SK-N-SH (cell line): ENCODE measurements at regions not wholly inside any gene's neighbourhood (a gene's known extent, or its start where the extent isn't known, plus 50 kb on each side); places are given as distances from the start of the nearest gene placed in this dataset.

Experiments used
- CTCF ChIA-PET: fragments of 300-600, 350-600 bp; formaldehyde crosslinking; extraction: SDS; loops from one replicate; lab custom pipeline; 2021; lab: Yijun Ruan, JAX
- POLR2A ChIA-PET: fragments of 350-600 bp; sonication (Branson Sonifier 250); formaldehyde crosslinking; extraction: SDS; loops from one replicate; lab custom pipeline; 2020; ENCODE audit warnings: antibody characterized with exemption, inconsistent platforms; lab: Yijun Ruan, JAX
- DNase-seq: peaks from one replicate; pipeline ENCODE4 v3.0.0; 2012
- H2AFZ ChIP-seq: fragments of 200-600 bp; sonication (generic); 2 replicates; pipeline ENCODE4 v1.8.1; 2016; ENCODE audit warnings: antibody characterized with exemption, mild to moderate bottlenecking, low read depth
- H3F3A ChIP-seq: fragments of 200-600 bp; sonication (generic); replicated peaks from 2 replicates; pipeline ENCODE3; 2016; ENCODE audit warnings: antibody characterized with exemption, mild to moderate bottlenecking; ENCODE audit not compliant: insufficient read depth
- H3K27ac ChIP-seq, 2 experiments: fragments of 200-500 bp in 1 of 2; fragments of 200-600 bp in 1 of 2; sonication (Bioruptor generic) in 1 of 2; sonication (generic), shearing (Covaris generic) in 1 of 2; 2 replicates each; pipeline versions ENCODE4 v1.5.1 to v1.6.1; 2014 to 2016; ENCODE audit warnings: low read depth in 2 of 2, inconsistent platforms in 1 of 2, low read length in 1 of 2, mild to moderate bottlenecking in 1 of 2, mixed read lengths in 1 of 2
- H3K27me3 ChIP-seq: fragments of 200-600 bp; sonication (generic), shearing (Covaris generic); 2 replicates; pipeline ENCODE4 v1.6.1; 2016; ENCODE audit warnings: mixed run types; ENCODE audit not compliant: insufficient read depth
- H3K36me3 ChIP-seq, 2 experiments: fragments of 200-500 bp in 1 of 2; fragments of 200-600 bp in 1 of 2; sonication (Bioruptor generic) in 1 of 2; sonication (generic) in 1 of 2; replicated peaks in 1 of 2; 2 replicates each; pipeline versions ENCODE3 to v1.5.1; 2014 to 2016; ENCODE audit warnings: low read length in 1 of 2, mild to moderate bottlenecking in 1 of 2; ENCODE audit not compliant: insufficient read depth in 2 of 2, control insufficient read depth in 1 of 2
- H3K4me1 ChIP-seq, 2 experiments: fragments of 200-500 bp in 1 of 2; fragments of 200-600 bp in 1 of 2; sonication (Bioruptor generic) in 1 of 2; sonication (generic), shearing (Covaris generic) in 1 of 2; 2 replicates each; pipeline versions ENCODE4 v1.5.1 to v1.6.1; 2014 to 2016; ENCODE audit warnings: low read depth in 1 of 2, low read length in 1 of 2, mixed run types in 1 of 2; ENCODE audit not compliant: insufficient read depth in 2 of 2, control insufficient read depth in 1 of 2
- H3K4me2 ChIP-seq: fragments of 200-600 bp; sonication (generic), shearing (Covaris generic); 2 replicates; pipeline ENCODE4 v1.6.1; 2017; ENCODE audit warnings: mixed run types
- H3K4me3 ChIP-seq, 2 experiments: fragments of 200-500 bp in 1 of 2; fragments of 200-600 bp in 1 of 2; sonication (Bioruptor generic) in 1 of 2; sonication (generic), shearing (Covaris generic) in 1 of 2; 2 replicates each; pipeline versions ENCODE4 v1.5.1 to v1.8.1; 2014 to 2016; ENCODE audit warnings: low read depth in 2 of 2, inconsistent platforms in 1 of 2, low read length in 1 of 2, mild to moderate bottlenecking in 1 of 2, mixed read lengths in 1 of 2, moderate library complexity in 1 of 2
- H3K79me2 ChIP-seq: fragments of 200-600 bp; sonication (generic); 2 replicates; pipeline ENCODE4 v1.8.1; 2017; ENCODE audit warnings: mild to moderate bottlenecking; ENCODE audit not compliant: insufficient read depth
- H3K9ac ChIP-seq: fragments of 200-600 bp; sonication (generic); 2 replicates; pipeline ENCODE4 v1.6.1; 2017; ENCODE audit warnings: mixed run types
- H3K9me2 ChIP-seq: fragments of 200-600 bp; sonication (generic); 2 replicates; pipeline ENCODE4 v1.6.1; 2017; ENCODE audit warnings: mixed run types
- H3K9me3 ChIP-seq: fragments of 200-600 bp; sonication (generic); 2 replicates; pipeline ENCODE4 v1.6.1; 2017; ENCODE audit warnings: mixed run types, mild to moderate bottlenecking, moderate library complexity
- H4K20me1 ChIP-seq: fragments of 200-600 bp; sonication (generic); 2 replicates; pipeline ENCODE4 v1.6.1; 2017; ENCODE audit warnings: mild to moderate bottlenecking, mixed run types; ENCODE audit not compliant: insufficient read depth
- CTCF ChIP-seq: fragments of 200-600 bp; sonication (generic); IDR thresholded peaks from 2 replicates; pipeline ENCODE4 v1.6.1; 2017; ENCODE audit warnings: antibody characterized with exemption, mild to moderate bottlenecking, moderate library complexity
- ELF1 ChIP-seq: IDR thresholded peaks from 2 replicates; pipeline ENCODE4 v1.4.0; 2012
- EP300 ChIP-seq, 2 experiments: IDR thresholded peaks; 2 replicates each; pipeline versions ENCODE4 v1.4.0 to v1.6.1; 2012; ENCODE audit warnings: borderline replicate concordance in 1 of 2, low read depth in 1 of 2, low read length in 1 of 2
- EZH2phosphoT487 ChIP-seq: fragments of 200-600 bp; sonication (generic); IDR thresholded peaks from 2 replicates; pipeline ENCODE4 v1.6.1; 2017; ENCODE audit warnings: low read depth, mixed run types, mild to moderate bottlenecking, antibody characterized with exemption, moderate library complexity, borderline replicate concordance
- GABPA ChIP-seq: IDR thresholded peaks from 2 replicates; pipeline ENCODE4 v1.4.0; 2012; ENCODE audit warnings: low read depth, mild to moderate bottlenecking
- MXI1 ChIP-seq: IDR thresholded peaks from 2 replicates; pipeline ENCODE4 v1.6.1; 2012; ENCODE audit warnings: mild to moderate bottlenecking, low read depth, low read length, improper control_type of control experiment
- RAD21 ChIP-seq: IDR thresholded peaks from 2 replicates; pipeline ENCODE4 v1.6.1; 2012; ENCODE audit warnings: mild to moderate bottlenecking, low read length
- RFX5 ChIP-seq: IDR thresholded peaks from 2 replicates; pipeline ENCODE4 v1.6.1; 2012; ENCODE audit warnings: mild to moderate bottlenecking, improper control_type of control experiment, low read length
- RXRA ChIP-seq: IDR thresholded peaks from 2 replicates; pipeline ENCODE4 v1.4.0; 2012; ENCODE audit warnings: low read depth, mild to moderate bottlenecking, borderline replicate concordance
- SIN3A ChIP-seq: IDR thresholded peaks from 2 replicates; pipeline ENCODE4 v1.6.1; 2012; ENCODE audit warnings: low read depth, mild to moderate bottlenecking, low read length, moderate library complexity, borderline replicate concordance
- SMC3 ChIP-seq: IDR thresholded peaks from 2 replicates; pipeline ENCODE4 v1.6.1; 2012; ENCODE audit warnings: low read depth, low read length, improper control_type of control experiment
- TCF12 ChIP-seq: IDR thresholded peaks from 2 replicates; pipeline ENCODE4 v1.4.0; 2012
- YY1 ChIP-seq: IDR thresholded peaks from 2 replicates; pipeline ENCODE4 v1.4.0; 2012; ENCODE audit warnings: low read depth, mild to moderate bottlenecking
- WGBS: methylation state at CpG from one replicate; pipeline ENCODE4 v1.1.6; 2017; ENCODE audit warnings: low lambda C conversion rate; 5-methylcytosine and 5-hydroxymethylcytosine counted together
- TF ChIP-seq, protein P1 (sequence below): IDR thresholded peaks from 2 replicates; pipeline ENCODE4 v1.4.0; 2012; ENCODE audit warnings: low read depth
- TF ChIP-seq, protein P2 (sequence below): IDR thresholded peaks from 2 replicates; pipeline ENCODE4 v1.4.0; 2012; ENCODE audit warnings: low read depth, borderline replicate concordance

- TF ChIP-seq, protein P1, sequence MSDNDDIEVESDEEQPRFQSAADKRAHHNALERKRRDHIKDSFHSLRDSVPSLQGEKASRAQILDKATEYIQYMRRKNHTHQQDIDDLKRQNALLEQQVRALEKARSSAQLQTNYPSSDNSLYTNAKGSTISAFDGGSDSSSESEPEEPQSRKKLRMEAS = no peak
- TF ChIP-seq GABPA = no peak
- no peak for TF ChIP-seq RXRA
- TF ChIP-seq RFX5 = no peak
- TF ChIP-seq SMC3 = no peak
- TF ChIP-seq ELF1 = no peak
- TF ChIP-seq, protein P2, sequence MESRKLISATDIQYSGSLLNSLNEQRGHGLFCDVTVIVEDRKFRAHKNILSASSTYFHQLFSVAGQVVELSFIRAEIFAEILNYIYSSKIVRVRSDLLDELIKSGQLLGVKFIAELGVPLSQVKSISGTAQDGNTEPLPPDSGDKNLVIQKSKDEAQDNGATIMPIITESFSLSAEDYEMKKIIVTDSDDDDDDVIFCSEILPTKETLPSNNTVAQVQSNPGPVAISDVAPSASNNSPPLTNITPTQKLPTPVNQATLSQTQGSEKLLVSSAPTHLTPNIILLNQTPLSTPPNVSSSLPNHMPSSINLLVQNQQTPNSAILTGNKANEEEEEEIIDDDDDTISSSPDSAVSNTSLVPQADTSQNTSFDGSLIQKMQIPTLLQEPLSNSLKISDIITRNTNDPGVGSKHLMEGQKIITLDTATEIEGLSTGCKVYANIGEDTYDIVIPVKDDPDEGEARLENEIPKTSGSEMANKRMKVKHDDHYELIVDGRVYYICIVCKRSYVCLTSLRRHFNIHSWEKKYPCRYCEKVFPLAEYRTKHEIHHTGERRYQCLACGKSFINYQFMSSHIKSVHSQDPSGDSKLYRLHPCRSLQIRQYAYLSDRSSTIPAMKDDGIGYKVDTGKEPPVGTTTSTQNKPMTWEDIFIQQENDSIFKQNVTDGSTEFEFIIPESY = no peak
- no peak for TF ChIP-seq SIN3A
- no peak for TF ChIP-seq TCF12
- TF ChIP-seq YY1 = no peak
- TF ChIP-seq MXI1 = no peak
- no peak for TF ChIP-seq EP300 (IDR thresholded peaks at IDR 0.05; ENCODE audit: borderline replicate concordance in 1 of 2, low read depth in 1 of 2, low read length in 1 of 2)
- no peak for TF ChIP-seq EZH2phosphoT487
- TF ChIP-seq RAD21 = no peak
- no peak for TF ChIP-seq CTCF
- TF ChIP-seq, all 33 proteins: peak for 0
- ChIA-PET POLR2A (no interaction called here), CTCF (no interaction called here)
- no peak overlapping the region for H3K4me3 ChIP-seq
- no peak overlapping the region; the same call in 1 of the 2 replicates for H3K4me2 ChIP-seq
- H3K27ac ChIP-seq = no peak overlapping the region
- H3K9me2 ChIP-seq = no peaks in the 10 kb centered on the region
- no peaks in the 10 kb centered on the region for H3K79me2 ChIP-seq
- H3K4me1 ChIP-seq = no peaks in the 10 kb centered on the region; a peak in 1 of 4 replicates
- peaks cover 97% of the 10 kb centered on the region for H3K27me3 ChIP-seq
- WGBS = 34% methylated on average over 18 of the region's 22 CpGs
- H3K9ac ChIP-seq = no peak overlapping the region
- peaks cover 9% of the 10 kb centered on the region for H3F3A ChIP-seq
- H3K36me3 ChIP-seq = no peaks in the 10 kb centered on the region
- no peak overlapping the region for H2AFZ ChIP-seq
- no peak for DNase-seq
- no peaks in the 10 kb centered on the region for H3K9me3 ChIP-seq
- no peaks in the 10 kb centered on the region for H4K20me1 ChIP-seq
Observed at GRCh38 chr16:86823888-86824671, 245.7 kb downstream of the FOXL1 start.
